OCI-LY1 (cell line): ENCODE measurements at regions not wholly inside any gene's neighbourhood (a gene's known extent, or its start where the extent isn't known, plus 50 kb on each side); places are given as distances from the start of the nearest gene placed in this dataset.

Source experiments
- EZH2 ChIP-seq: fragments of 200-600 bp; sonication (generic), shearing (Covaris generic); IDR thresholded peaks from 2 replicates; pipeline ENCODE4 v1.8.0; 2017; ENCODE audit warnings: borderline replicate concordance, mixed run types, mild to moderate bottlenecking, antibody characterized with exemption, low read length, moderate library complexity, mixed read lengths
- TF ChIP-seq, protein P1 (sequence below): fragments of 200-600 bp; sonication (generic), shearing (Covaris generic); IDR thresholded peaks from 2 replicates; pipeline ENCODE4 v1.5.1; 2017; ENCODE audit warnings: mild to moderate bottlenecking, antibody characterized with exemption, low read length, moderate library complexity, mixed read lengths

- TF ChIP-seq, protein P1, sequence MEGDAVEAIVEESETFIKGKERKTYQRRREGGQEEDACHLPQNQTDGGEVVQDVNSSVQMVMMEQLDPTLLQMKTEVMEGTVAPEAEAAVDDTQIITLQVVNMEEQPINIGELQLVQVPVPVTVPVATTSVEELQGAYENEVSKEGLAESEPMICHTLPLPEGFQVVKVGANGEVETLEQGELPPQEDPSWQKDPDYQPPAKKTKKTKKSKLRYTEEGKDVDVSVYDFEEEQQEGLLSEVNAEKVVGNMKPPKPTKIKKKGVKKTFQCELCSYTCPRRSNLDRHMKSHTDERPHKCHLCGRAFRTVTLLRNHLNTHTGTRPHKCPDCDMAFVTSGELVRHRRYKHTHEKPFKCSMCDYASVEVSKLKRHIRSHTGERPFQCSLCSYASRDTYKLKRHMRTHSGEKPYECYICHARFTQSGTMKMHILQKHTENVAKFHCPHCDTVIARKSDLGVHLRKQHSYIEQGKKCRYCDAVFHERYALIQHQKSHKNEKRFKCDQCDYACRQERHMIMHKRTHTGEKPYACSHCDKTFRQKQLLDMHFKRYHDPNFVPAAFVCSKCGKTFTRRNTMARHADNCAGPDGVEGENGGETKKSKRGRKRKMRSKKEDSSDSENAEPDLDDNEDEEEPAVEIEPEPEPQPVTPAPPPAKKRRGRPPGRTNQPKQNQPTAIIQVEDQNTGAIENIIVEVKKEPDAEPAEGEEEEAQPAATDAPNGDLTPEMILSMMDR, result no peak
- no peak for TF ChIP-seq EZH2
These were observed 88.1 kb upstream of the CTBP2 start for GRCh38 chr10:125248489-125248888.
